Fibroblast of the conjunctiva (primary cell): ENCODE measurements at regions not wholly inside any gene's neighbourhood (a gene's known extent, or its start where the extent isn't known, plus 50 kb on each side); places are given as distances from the start of the nearest gene placed in this dataset.
"Not testable (repeated sequence)": the region's sequence is repeated elsewhere in the genome, so short reads cannot be mapped to it uniquely, and the experiment has no call there.

Source experiments
- DNase-seq: peaks from one replicate; pipeline ENCODE4 v3.0.0-alpha.2; 2010; ENCODE audit warnings: low read depth

DNA sequence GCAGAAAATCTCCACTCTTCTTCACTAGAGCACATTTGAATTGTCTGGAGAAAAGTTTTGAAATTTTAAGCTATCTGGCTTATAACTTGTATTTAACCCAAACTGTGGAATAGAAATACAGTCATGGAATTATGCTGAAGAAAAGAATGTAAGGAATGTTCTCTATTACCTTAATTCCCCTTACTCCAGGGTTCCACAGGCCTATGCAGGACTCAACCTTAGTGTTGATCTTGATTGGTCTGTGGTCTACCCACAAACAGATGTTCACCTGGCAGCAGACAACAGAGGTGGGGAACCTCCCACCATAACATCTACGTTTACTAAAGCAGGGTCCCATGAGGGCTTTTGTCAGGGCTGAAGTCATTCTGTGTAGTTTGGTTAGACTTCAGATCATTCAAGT lies 189.3 kb upstream of the GPRIN3 start:
- DNase-seq, result no peak

DNA sequence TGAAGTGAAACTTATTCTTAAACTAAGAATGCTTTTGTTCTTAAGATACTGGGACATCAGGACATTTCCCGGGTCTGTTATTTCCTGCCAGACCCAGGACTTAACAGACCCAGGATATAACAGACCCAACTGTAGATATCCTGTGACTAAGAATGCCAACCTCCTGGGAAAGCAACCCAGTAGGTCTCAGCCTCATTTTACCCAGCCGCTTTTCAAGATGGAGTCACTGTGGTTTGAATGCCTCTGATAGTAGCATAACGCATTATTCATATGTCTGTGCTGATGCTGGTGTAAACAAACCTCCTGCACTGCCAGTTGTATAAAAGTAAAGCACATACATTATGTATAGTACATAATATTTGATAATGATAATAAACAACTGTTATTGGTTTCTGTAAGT lies 185.8 kb upstream of the GPRIN3 start:
- no peak for DNase-seq

DNA sequence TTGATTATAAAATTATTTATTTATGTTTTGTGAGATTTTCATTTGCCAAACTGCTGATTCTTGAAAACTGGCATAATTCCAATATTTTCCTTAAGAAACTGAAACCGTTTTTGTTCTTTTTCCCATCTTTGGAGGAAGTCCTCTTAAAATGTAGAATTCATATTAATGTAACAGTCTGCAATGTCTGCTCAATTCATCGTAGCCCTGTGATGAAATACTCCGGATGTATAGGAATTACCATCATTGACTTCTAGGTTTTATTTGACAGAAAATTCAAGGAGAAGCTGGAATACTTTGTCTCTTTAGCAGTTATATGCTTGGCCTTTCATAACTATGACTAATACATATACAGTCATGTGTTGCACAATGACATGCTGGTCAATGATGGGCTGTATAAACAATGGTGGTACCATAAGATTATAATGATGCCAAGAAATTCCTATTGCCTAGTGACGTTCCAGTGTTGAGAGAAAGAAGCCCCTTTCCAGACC lies 185.0 kb upstream of the GPRIN3 start:
- DNase-seq, result peak; percentile 62

DNA sequence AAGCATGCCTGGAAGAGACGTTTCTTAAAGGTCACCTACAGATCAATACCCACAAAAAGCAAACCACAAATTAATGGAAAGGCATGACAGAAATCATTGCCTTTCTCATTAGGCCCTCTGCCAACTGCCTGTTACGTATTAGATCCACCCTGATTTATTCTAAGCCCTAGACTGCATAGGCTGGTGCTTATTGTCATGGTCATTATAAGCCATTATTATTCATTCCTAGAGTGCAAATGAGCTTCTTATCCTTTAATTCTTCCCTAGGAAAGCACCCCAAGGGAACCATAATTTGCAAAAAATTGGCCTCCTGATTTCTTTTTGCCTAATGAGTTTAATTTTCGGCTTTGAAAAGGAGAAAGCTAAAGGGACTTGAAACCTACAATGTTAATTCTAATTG lies 184.2 kb upstream of the GPRIN3 start:
- DNase-seq, result no peak

DNA sequence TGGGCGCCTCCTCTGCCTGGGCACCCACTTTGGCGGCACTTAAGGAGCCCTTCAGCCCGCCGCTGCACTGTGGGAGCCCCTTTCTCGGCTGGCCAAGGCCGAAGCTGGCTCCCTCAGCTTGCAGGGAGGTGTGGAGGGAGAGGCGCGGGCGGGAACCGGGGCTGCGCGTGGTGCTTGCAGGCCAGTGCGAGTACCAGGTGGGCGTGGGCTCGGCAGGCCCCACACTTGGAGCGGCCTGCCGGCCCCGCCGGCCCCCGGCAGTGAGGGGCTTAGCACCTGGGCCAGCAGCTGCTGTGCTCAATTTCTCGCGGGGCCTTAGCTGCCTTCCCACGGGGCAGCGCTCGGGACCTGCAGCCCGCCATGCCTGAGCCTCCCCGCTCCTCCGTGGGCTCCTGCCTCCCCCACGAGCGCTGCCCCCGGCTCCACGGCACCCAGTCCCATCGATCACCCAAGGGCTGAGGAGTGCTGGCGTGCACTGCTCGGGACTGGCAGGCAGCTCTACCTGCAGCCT lies 182.4 kb upstream of the GPRIN3 start:
- not testable (repeated sequence) for DNase-seq

DNA sequence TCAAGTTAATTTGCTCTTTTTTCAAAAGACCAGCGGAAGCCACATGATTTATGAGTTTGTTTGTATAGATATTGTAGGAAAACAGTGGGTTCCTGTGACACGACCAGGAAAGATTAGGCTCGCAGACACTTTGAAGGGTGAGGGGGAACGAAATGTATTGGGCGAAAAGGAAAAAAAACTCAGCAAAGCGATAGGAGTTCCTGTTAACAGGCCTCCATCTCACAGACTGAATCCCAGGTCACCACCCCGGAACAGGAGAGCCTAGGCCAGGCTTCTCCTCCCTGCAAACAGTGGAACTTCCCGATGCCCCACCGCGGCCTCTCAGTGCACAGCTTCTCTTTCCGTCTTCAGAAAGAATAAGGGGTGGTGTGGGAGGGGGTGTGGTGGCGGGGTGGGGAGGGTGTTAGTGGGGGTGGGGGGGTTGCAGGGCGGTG lies 181.8 kb upstream of the GPRIN3 start:
- DNase-seq, result no peak

DNA sequence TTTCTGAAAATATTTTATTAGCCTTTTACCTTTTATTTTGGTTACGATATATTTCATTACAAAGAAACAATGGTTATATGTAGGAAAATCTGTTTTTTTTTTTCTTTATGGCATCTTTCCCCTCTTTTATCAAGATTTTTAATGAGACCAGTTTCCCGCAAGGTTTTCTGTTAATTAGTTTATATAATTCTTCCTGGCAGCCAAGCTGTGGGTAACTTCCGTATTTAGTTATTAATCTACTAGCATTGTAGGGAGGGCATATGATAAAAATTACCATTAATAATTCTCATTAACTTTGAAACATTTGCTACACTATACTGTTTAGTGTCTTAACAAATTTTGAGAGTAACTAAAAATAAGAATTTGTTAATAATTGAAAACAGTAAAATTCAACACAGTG lies 181.1 kb upstream of the GPRIN3 start:
- DNase-seq, result no peak

DNA sequence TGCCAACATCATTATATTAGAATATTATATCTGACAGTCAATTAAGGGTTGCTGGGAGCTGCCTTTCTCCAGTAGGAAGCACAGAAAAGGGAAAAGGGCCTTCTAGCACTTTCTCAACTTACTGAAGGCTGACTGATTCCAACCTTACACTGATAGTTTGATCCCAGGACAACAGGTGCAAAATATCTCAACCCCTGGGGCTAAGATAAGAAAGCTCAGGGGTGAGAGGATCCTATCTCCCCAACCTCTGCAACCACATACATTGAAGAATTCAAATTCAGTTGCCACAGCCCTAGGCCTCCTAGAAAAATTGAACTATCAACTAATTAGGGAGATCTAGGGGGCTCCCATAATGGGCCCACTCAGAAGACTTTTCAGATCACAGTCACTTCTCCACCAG lies 179.1 kb upstream of the GPRIN3 start:
- no peak for DNase-seq

DNA sequence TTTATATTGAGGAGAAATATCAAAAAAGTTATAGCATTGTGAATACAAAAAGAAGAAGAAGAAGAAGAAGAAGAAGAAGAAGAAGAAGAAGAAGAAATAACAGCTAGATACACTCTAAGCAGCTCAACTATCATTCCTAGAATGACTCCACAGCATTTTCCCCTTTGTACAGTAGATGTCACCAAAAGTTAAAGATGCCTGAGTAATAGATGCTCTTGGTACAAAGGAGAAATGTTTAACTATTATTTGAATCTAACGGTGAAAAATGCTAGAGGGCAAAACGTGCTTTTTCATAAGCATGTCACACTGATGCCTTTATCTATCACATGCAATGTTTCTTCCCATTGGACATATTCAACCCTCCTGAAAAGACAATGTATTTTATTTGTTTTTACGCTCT lies 178.4 kb upstream of the GPRIN3 start:
- peak; percentile 13 for DNase-seq

DNA sequence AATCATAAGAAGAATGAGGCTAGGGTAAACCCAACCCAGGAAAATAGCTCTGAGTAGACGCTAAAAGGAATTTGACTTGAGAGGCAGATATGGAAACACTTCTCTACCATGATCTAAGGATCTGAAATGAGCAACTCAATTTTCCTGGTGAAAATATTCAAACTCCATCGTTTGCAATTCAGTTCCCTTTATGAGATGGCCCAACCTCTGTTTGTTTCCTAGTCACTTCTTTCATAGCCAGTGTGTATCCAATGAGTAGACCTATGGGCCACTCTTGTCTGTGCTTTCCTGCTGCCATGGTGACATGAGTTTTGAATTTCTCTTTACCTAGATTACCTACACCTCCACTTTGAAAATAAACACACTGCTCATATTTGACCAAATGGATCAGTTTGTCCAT lies 176.2 kb upstream of the GPRIN3 start:
- DNase-seq, result no peak

DNA sequence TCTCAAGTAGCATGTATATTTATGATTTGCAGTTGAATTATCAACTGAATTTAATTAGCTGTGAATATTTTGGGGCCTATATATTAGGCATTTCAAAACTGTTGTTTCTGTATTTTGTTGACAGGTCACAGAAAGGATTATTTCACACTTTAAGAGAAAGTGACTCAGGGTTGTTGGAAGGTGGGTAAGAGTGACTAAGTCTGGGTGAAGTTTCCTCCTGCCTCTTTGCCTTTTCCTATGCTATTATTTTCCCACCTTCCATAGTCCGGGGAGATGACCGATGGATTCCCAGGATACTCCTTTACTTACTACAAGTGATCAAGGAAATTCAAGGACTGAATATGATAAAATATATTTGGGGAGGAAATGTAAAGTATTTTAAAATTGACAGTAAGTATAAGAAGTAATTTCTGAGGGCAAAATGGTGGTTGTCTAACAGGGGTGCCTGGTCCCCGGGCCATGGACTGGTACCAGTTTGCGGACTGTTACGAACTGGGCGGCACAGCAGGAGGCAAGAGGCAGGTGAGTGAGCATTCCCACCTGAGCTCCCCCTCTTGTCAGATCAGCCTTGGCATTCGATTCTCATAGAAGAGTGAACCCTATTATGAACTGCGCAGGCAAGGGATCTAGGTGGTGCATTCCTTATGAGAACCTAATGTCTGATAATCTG lies 175.5 kb upstream of the GPRIN3 start:
- DNase-seq, result no peak

DNA sequence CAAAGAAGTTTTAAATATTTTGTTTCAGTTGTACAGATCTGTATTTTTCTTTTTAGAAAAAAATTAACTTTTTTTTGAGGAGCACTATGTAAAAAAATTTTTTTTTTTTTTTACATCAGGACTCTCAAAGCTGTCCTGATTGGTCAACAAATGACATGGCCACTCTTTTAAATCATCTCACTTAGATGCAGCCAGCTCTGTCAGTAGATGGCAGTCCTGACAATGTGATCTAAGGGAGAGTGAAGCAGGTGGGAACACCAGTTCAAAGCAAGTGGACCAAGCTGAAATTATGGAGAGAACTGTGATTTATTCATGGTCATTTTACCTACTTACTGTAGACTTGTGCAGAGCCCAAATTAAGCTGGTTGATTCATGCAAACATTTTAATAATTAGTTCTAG lies 174.7 kb upstream of the GPRIN3 start:
- DNase-seq, result peak; percentile 29

DNA sequence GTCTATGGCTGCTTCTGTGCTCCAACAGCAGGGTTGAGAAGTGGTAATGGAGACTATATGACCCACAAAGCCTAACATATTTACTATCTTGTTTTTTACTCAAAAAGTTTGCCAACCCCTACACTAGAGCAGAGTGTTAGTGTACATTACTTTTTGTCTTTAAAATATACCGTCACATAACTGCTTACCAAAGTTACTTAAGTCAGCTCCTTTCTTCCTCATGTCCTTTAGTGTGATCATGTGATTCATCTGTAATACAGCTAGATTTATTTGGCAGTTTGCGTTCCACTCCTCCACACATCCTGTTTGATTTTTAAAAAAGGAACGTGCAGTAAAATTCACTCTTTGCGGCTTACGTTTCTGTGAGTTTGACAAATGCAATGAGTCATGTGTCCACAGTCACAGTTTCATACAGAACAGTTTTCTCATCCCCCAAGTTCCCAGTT lies 162.4 kb upstream of the GPRIN3 start:
- DNase-seq, result peak; percentile 66

DNA sequence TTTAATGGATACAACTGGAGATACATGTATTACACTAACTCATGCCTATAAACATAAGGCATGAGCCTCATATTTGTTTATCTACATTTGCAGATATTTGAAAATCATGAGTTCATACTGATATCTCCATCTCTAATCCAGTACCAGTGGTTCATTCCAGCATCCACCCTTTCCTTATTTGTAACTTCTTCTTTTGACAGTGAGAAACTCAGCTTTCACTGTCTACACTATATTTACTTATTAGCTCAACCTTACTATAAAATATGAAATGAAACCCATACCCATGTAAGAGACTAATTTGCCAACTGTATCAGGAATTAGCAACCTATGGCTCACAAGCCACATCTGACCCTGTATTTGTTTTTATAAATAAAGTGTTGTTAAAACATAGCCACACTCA lies 161.9 kb upstream of the GPRIN3 start:
- DNase-seq, result no peak

DNA sequence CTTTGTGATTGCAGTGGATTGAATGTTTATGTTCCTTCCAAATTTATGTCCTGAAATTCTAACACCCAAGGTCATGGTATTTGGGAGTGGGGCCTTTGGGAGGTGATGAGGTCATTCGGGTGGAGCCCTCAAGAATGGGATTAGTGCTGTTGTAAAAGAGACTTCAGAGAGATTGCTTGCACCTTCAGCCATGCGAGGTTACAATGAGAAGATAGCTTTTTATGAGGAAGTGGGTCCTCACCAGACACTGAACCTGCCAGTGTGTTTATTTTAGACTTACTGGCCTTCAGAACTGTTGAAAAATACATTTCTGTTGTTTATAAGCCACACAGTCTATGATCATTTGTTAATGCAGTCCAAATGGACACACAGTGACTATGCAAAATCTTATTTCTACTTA lies 161.0 kb upstream of the GPRIN3 start:
- DNase-seq, result no peak

DNA sequence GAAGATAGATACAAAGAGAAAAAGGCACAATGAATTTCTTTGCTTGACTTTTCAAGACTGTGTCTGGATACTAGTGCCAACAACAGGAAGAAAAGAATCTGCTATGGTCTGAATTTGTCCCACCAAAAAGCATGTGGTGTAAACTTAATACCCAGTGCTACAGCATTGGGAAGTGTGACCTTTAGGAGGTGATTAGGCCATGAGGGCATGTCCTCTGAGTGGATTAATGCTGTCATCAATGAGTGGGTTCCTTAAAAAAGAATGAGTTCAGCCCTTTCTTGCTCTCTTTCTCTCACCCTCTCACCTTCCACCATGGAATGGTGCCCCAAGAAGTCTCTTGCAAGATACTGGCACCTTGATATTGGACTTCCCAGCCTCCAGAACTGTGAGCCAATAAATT lies 155.7 kb upstream of the GPRIN3 start:
- no peak for DNase-seq

DNA sequence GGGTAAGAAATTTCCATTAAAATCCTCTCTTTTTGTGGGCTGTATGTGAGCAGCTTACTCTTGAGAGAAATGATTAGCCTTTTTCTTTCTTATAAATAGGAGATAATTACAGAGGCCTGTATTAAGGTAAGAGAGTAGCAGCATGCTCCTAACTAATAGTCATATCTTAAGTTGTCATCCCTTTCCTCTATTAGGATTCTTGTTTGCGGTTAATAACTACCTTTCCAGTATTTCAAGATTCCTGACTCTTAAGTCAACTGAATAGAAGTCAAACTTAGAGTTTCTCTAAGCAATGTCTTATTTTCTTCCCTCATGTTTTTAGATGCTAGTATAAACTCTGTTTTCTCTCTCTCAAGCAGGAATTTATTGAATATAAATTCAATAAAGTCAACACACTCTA lies 139.9 kb upstream of the GPRIN3 start:
- no peak for DNase-seq

DNA sequence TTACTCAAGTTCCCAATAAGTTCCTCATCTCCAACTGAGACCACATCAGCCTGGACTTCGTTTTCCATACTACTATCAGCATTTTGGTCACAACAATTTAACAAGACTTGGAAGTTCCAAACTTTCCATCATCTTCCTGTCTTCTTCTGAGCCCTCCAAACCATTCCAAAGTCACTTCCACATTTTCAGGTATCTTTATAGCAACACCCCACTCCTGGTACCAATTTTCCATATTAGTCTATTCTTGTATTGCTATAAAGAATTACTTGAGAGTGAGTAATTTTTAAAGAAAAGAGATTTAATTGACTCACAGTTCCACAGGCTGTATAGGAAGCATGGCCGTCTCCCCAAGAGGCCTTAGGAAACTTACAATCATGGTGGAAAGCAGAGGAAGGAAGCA lies 138.6 kb upstream of the GPRIN3 start:
- DNase-seq, result no peak

DNA sequence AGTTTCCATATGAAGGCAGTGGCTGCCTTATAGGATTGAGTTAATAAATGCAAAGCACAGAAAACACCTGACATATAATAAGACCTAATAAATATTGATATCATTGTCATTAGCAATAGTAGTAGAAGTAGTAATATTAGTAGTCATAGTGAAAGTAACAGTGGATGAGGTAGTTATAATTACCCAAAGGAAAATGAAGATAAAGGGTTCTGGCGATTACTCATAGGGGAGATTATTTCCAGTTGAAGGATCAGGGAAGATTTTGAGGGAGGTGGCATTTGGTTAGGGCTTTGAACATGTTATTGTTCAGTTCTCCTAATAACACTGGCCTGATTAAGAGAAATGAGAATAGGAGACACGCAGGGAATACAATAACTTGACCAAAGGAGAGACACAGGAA lies 131.9 kb upstream of the GPRIN3 start:
- no peak for DNase-seq

DNA sequence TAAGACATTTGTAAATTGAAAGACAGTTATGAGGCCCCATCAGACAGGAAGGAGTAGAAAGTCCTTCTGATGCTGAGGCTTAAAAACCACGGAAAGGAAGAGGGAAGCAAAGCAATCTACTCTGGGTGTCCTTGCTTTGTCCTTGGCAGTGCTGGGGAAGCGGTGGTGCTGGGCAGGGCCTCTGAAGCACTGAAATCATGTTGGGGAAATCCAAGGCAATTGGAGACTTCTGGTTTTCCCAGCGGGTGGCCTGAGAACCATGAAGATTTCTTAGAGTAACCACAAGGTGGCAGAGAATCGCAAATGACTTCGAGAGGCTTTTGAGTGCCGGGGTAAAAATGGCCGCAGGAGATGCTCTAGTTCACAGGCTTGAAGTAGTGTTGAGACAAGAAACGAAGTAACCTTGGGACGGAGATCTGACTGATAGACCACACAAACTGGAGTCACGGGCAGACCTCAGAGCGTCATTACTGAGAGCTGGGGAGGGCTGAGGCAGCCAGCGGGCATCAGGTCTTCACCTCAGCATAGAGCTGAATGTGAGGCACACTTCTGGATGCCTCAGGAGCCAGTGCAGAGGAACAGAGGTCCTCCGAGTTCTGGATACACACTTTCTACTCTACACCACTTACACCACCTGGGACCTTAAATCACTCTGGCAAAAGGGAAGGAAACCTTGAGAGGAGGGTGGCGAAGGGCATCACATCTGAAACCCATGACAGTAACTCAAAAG lies 130.7 kb upstream of the GPRIN3 start:
- DNase-seq, result peak; percentile 1

DNA sequence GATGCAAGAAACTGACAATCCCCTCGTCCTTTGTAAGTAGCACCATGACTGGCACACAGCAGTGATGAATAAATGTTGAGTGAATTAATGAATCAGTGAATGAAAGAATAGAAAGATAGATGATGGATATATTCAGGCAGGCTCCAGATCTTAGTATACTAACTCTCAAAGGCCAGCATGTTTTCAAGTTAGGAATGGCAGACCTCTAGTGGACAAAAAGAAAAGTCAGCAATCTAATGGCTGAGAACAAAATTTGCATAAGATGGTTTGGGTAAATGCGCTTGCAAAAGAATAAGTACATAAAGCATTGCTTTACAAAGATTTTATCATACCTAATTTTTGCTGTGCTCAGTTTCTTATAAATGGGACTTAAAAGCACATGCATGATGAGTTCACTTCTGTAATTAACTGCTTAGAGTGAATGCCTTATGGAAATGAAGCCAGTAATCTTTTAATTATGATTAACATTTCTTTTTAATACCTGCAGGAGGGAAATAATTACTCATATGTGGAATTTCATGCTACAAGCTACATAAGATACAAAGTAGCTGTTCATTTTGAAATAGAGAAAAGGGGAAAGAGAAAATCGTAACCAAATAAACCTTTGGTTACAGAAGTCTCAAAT lies 126.9 kb upstream of the GPRIN3 start:
- DNase-seq, result peak; percentile 18

DNA sequence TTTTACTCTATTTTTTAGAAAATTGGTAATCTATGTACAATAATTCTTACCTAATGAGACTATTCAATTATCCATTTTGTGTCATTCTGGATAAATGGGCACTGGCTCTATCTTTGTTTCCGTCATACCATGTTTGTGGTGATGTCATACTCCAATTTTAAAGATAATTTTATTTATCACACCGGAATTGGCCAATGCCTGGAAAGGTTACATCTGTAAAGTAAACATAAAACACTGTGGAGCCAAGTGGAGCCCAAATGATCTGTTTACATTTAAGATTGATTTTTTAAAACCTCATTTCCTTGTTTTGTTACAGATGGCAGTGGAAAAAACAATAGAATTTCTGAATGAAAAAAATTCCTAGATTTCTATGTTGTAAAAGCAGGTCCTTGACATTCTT lies 120.2 kb upstream of the GPRIN3 start:
- DNase-seq, result no peak

DNA sequence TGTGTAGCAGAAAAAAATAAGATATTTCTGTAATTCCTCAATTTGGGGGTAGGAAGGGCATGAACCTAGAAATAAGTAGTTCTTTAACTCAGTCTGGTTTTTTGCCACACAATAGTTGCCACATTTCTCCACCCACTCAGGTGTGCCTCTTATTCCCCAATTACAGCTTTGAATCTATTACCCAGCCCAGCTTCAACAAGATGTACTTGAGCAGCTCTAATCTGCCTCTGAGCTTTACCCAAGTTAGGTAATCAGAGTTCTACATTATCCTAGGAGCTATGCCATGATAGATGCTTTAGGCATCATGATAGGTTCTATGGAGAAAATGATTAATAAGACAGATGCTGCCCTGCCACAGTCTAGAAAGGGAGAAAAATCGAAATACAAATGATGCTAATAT lies 117.4 kb upstream of the GPRIN3 start:
- DNase-seq, result no peak
